Stimulated activated naive CD8-positive, alpha-beta T cell treated with anti-CD3 and anti-CD28 coated beads, Interleukin-15, Interleukin-2, amounts not matched to agents 100 U/mL and 50 U/mL, for 24 hours (primary cell): ENCODE measurements at regions not wholly inside any gene's neighbourhood (a gene's known extent, or its start where the extent isn't known, plus 50 kb on each side); places are given as distances from the start of the nearest gene placed in this dataset.

Experiments used
- ATAC-seq: fragments of 150-1000 bp; cut with Tn5 transposase; one replicate; pipeline ENCODE4 v1.10.0; 2021
- DNase-seq: peaks from one replicate; pipeline ENCODE4 v3.0.0; 2021

DNA sequence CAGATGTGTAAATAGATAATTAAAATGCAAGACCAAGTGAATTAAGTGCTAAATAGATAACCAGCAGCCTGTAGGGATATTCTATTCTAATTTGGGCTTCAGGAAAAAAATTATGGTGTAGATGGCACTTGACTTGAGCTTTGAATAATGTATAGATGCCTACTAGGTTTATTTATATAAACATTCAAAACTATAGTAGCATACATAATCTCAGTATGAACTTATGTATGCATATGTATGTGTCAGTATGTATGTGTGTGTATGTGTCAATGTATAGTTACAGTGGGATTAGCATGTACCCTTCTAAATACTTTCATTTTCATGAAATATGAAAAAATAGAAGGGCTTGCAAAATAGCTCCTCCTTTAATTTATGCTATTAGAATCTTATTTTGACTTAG is 207.3 kb upstream of the PPP1R3A start:
- ATAC-seq (no peak), DNase-seq (no peak)

DNA sequence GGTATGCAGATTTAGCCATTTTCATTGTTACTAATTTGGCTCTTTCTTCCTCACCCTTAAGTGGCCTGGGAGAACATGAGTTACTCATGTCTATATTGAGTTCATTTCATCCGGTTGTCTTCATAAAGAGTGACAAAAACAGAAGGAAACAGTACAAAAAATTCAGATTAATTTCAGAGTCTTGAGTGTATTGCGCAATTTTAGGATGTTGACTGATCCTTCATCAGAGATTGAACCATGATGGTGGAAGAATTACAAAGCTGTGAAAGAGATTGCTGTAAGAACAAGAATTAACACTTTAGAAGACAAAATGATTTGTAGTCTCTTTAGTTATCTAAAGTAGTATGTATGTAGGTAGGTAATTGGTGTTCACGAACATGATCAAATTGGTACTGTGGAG is 194.0 kb upstream of the PPP1R3A start:
- no peak for ATAC-seq
- no peak for DNase-seq

DNA sequence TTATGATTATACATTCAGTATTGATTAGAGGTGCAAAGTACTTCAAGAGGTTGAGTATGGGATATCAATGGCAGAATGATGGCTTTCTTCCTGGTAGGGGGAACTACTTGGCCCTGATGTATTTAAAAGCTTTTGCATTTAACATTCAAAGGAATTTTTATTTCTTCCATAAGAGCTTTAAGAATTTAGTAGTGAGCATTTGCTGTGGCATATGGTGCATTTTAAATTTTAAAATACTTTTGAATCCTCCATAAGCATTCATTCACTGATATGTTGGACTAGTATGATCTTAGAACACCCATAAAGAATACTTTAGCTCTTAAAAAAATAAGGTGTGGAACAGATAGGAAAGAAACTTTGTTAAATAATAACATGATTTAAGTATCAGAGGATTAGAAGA is 191.9 kb upstream of the PPP1R3A start:
- ATAC-seq: no peak

GRCh38 chr7:114109721-114110120 is 190.9 kb upstream of the PPP1R3A start:
- DNase-seq (no peak), ATAC-seq (no peak)

More for the DNA sequence above, 191.9 kb upstream of the PPP1R3A start:
- no peak for DNase-seq

- ATAC-seq (no peak), DNase-seq (no peak)
Observed at GRCh38 chr7:114109304-114109703, 190.5 kb upstream of the PPP1R3A start.

- no peak for ATAC-seq
- DNase-seq: no peak
Observed at GRCh38 chr7:114108510-114108909, 189.7 kb upstream of the PPP1R3A start.

DNA sequence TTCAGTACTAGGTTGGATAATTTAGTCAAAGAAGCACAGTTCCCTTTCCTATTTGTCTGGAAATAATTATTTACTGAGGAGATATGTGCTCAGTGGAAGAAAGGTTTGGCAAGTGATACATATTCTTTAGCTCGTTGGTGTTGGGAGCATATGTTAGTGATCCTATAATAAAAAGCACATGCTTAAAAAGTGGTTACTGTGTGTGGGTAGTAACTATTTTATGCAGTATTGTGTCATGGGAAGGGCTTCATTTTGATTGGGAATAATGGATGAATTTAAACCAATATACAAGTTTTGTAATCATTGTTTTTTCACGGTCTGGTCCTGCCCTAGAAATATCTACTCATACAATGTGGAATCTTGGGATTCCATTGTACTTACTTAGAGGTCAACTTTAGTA is 188.7 kb upstream of the PPP1R3A start:
- ATAC-seq: no peak
- DNase-seq: no peak

DNA sequence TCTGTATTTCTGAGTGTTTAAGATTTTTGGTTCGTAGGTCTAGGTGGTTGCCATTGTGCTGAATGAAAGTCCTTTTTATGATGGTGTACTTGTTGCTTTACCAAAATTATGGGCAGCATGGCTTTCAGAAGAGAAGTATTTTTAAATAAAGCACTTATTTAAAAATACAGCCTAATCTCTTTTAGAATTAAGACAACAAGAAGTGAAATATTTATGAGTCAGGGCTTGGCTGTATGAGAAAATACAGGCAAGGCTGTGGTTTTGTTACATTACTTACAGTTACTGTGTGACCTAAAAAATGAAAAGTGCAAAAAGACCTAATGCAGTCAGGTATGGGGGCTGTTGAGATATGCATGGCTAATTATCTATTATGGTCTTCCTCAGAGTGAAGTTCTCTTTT is 185.2 kb upstream of the PPP1R3A start:
- no peak for DNase-seq

DNA sequence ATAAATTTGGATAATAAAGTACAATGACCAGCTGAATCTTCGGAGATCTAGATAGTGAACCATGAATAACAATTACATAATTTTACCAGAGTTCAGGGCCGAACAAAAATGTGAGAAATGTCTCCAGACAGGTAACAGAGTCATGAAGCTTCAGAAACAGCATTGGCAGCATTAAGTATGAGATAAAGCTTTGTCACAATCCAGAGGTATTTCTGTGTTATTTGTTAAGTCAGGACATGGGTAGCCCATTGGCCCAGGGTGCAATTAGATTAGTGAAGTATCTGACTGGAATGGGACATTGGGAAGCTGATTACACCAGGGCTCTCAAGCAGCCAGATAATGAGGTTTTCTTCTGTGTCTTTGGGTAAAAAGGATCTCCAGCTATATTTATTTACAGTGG is 184.2 kb upstream of the PPP1R3A start:
- ATAC-seq: no peak
- no peak for DNase-seq

More for the DNA sequence above, 185.2 kb upstream of the PPP1R3A start:
- ATAC-seq: no peak

- DNase-seq: no peak
- ATAC-seq: no peak
Observed at GRCh38 chr7:114102131-114102530, 183.3 kb upstream of the PPP1R3A start.

GRCh38 chr7:114100810-114101209 is 182.0 kb upstream of the PPP1R3A start:
- DNase-seq (no peak), ATAC-seq (no peak)

DNA sequence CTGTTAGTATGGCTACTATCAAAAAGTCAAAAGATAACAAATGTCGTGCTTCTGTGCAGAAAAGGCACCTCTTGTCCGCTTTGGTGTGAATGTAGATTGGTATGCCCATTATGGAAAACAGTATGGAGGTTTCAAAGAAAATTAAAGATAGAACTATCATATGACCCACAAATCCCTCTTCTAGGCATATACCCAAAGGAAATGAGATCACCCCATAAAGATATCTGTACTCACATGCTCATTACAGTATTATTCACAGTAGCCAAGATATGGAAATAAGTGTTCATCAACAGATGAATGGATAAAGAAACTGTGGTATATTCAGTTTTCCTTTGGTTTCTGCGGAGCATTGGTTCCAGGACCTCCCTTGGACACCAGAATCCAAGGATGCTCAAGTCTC is 180.5 kb upstream of the PPP1R3A start:
- ATAC-seq: no peak

GRCh38 chr7:114095885-114096284 is 177.1 kb upstream of the PPP1R3A start:
- DNase-seq (no peak), ATAC-seq (no peak)

More for the DNA sequence above, 180.5 kb upstream of the PPP1R3A start:
- DNase-seq: no peak

- no peak for ATAC-seq
- DNase-seq: no peak
Observed at GRCh38 chr7:114088470-114088940, 169.7 kb upstream of the PPP1R3A start.

DNA sequence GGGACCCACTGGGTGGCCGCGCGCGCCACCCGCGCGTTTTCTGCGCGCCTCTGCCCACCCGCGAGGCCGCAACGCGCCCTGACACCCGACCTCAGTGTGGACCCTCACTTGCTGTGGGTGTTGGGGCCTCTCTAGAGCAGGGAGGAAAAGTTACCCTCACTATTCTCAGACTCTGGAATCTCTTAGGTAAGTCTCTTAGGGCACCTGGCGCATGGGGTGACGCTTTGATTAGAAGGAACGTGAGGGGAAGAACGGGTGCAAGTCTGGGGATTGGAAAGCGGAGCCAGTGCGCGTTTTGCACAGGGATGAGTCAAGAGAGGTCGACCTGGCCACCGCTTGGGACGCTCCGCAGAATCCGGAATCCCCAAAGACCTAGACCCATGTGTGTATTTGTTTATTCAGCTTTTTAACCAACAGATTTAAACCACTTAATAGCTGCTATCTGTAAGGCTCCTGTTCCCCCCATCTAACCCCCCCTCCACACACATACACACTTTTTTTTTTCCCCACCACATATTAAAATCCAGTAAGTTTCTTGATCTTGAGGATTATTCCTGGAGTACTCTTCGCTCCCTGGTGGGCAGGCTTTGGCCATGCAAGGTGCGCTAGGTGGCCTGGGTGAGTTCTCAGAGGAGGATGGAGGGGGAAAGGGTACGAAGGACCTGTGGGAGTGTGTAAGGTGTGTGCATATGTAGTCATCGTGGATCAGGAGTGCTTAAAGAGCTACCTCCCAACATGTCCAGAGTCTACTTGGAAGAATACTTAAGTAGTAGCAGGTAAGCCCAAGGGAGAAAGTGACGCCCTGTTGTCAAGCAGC is 169.1 kb upstream of the PPP1R3A start:
- no peak for ATAC-seq
- DNase-seq: no peak

DNA sequence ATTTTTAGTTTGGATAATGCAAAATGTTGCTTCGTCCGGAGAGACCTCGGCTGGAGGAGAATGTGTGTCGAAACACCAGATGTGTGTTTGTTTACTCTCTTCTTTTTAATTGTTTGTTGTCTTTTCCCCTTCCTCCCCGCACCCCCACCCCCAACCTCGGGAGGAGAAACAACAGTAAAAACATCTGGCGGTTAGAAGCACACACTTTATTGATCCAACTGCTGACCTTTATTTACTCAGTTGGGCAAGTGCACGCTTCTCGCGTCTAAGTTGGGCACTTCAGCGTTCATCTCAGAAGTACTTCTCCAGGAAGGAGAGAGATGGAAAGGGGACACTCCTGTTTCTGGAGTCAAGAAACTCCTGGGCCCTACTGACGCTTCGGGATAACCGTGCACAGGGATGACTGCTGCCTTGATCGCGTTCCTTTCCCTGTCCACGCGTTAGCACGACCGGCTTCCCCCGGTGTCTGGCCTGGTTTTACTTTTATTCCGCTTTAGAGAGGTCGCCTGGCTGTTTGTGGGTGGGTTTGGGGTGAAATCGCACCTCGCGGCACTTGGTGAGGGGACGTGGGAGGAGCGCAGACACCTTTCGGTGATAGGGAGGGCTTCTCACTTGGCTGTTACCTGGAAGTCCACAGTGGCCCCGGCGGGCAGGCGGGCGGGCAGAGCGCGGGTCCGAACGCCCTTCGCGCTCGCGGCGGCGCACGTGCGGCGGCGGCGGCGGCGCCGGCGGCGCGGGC is 168.3 kb upstream of the PPP1R3A start:
- ATAC-seq (no peak), DNase-seq (peak; percentile 3)

- ATAC-seq: no peak
- peak; percentile 16 for DNase-seq
Observed at GRCh38 chr7:114086537-114086913, 167.7 kb upstream of the PPP1R3A start.

GRCh38 chr7:114085592-114086501 is 167.0 kb upstream of the PPP1R3A start:
- ATAC-seq (peak; percentile 29), DNase-seq (peak; percentile 27)

DNA sequence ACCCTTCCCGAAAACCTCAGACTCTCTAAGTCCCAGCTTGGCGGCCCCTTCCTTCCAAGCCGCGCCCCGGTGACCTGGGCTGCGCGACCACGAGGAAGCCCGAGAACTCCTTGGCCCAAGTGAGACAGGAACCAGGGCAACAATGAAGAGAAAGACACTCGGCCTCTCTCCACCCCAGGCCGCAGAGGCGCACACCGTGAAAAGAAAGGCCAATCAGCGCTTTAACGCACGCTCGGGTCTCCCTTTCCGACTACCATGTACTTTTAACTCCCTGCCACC is 166.4 kb upstream of the PPP1R3A start:
- ATAC-seq: no peak
- DNase-seq: no peak

GRCh38 chr7:114084472-114085312 is 165.9 kb upstream of the PPP1R3A start:
- ATAC-seq: no peak
- peak; percentile 13 for DNase-seq

- DNase-seq: no peak
- no peak for ATAC-seq
Observed at GRCh38 chr7:114084002-114084471, 165.2 kb upstream of the PPP1R3A start.
